HEK293 (cell line): ENCODE measurements at regions not wholly inside any gene's neighbourhood (a gene's known extent, or its start where the extent isn't known, plus 50 kb on each side); places are given as distances from the start of the nearest gene placed in this dataset.

Experiments used
- CTCF ChIA-PET: fragments of 350-600 bp; formaldehyde crosslinking; extraction: SDS; loops from one replicate; lab custom pipeline; 2021; ENCODE audit warnings: antibody characterized with exemption; lab: Yijun Ruan, JAX
- POLR2A ChIA-PET: fragments of 300-600 bp; formaldehyde crosslinking; extraction: SDS; loops from one replicate; lab custom pipeline; 2020; ENCODE audit warnings: antibody characterized with exemption, inconsistent platforms; lab: Yijun Ruan, JAX
- H3K27ac ChIP-seq: fragments of 200-500 bp; sonication (Bioruptor generic); 2 replicates; pipeline ENCODE4 v1.5.1; 2014; ENCODE audit warnings: low read depth, low read length, control low read depth, inconsistent platforms; ENCODE audit errors: extremely low read depth
- H3K36me3 ChIP-seq, 2 experiments: fragments of 200-500 bp in 1 of 2; sonication (Bioruptor generic) in 1 of 2; 1 replicate in 1 of 2; 2 replicates in 1 of 2; pipeline ENCODE4 v1.5.1; 2014 to 2017; ENCODE audit warnings: inconsistent platforms in 2 of 2, low read length in 2 of 2; ENCODE audit not compliant: control insufficient read depth in 2 of 2, insufficient read depth in 1 of 2
- H3K4me1 ChIP-seq: fragments of 200-500 bp; sonication (Bioruptor generic); 2 replicates; pipeline ENCODE4 v1.5.1; 2014; ENCODE audit warnings: mild to moderate bottlenecking, low read length, inconsistent platforms; ENCODE audit not compliant: control insufficient read depth, insufficient read depth
- H3K4me3 ChIP-seq: 2 replicates; pipeline ENCODE4 v1.5.1; 2011; ENCODE audit warnings: low read depth, mild to moderate bottlenecking, control low read depth, low read length, moderate library complexity
- H3K9me3 ChIP-seq: fragments of 200-500 bp; sonication (Bioruptor generic); 2 replicates; pipeline ENCODE4 v1.5.1; 2014; ENCODE audit warnings: low read depth, low read length, inconsistent platforms; ENCODE audit not compliant: control insufficient read depth, insufficient read depth
- GLI4 ChIP-seq: fragments of 450-650 bp; formaldehyde crosslinking; IDR thresholded peaks from 2 replicates; pipeline ENCODE4 v1.5.1; 2016; ENCODE audit warnings: missing biosample characterization, missing genetic modification characterization
- GLIS1 ChIP-seq: fragments of 450-650 bp; formaldehyde crosslinking; IDR thresholded peaks from 2 replicates; pipeline ENCODE4 v1.5.1; 2016; ENCODE audit warnings: missing biosample characterization, missing genetic modification characterization
- KLF16 ChIP-seq: fragments of 450-650 bp; formaldehyde crosslinking; IDR thresholded peaks from 2 replicates; pipeline ENCODE4 v1.5.1; 2017; ENCODE audit warnings: missing biosample characterization, missing genetic modification characterization
- KLF7 ChIP-seq: fragments of 450-650 bp; formaldehyde crosslinking; IDR thresholded peaks from 2 replicates; pipeline ENCODE4 v1.5.1; 2016; ENCODE audit warnings: missing biosample characterization, missing genetic modification characterization, borderline replicate concordance
- MEIS1 ChIP-seq: sonication (generic); formaldehyde crosslinking; IDR thresholded peaks from 2 replicates; pipeline ENCODE4 v1.8.1; 2022; ENCODE audit warnings: missing genetic modification reagents, mild to moderate bottlenecking, borderline replicate concordance
- PRDM4 ChIP-seq: fragments of 450-650 bp; formaldehyde crosslinking; IDR thresholded peaks from 2 replicates; pipeline ENCODE4 v1.5.1; 2017; ENCODE audit warnings: missing biosample characterization, missing genetic modification characterization
- SCRT2 ChIP-seq: fragments of 450-650 bp; formaldehyde crosslinking; IDR thresholded peaks from 2 replicates; pipeline ENCODE4 v1.5.1; 2016; ENCODE audit warnings: missing biosample characterization, missing genetic modification characterization
- ZFP3 ChIP-seq: fragments of 450-650 bp; formaldehyde crosslinking; IDR thresholded peaks from 2 replicates; pipeline ENCODE4 v1.5.1; 2016; ENCODE audit warnings: low read depth, missing biosample characterization, missing genetic modification characterization
- ZFP37 ChIP-seq: fragments of 450-650 bp; formaldehyde crosslinking; IDR thresholded peaks from 2 replicates; pipeline ENCODE4 v1.5.1; 2016; ENCODE audit warnings: missing biosample characterization, missing genetic modification characterization
- ZIC2 ChIP-seq: fragments of 450-650 bp; formaldehyde crosslinking; IDR thresholded peaks from 2 replicates; pipeline ENCODE4 v1.5.1; 2016; ENCODE audit warnings: missing biosample characterization, missing genetic modification characterization
- ZNF174 ChIP-seq: fragments of 450-650 bp; formaldehyde crosslinking; IDR thresholded peaks from 2 replicates; pipeline ENCODE4 v1.5.0; 2017; ENCODE audit warnings: missing biosample characterization, mild to moderate bottlenecking, missing genetic modification characterization
- ZNF266 ChIP-seq: fragments of 450-650 bp; formaldehyde crosslinking; IDR thresholded peaks from 2 replicates; pipeline ENCODE4 v1.5.1; 2016; ENCODE audit warnings: missing biosample characterization, missing genetic modification characterization, low read depth
- ZNF423 ChIP-seq: fragments of 450-650 bp; formaldehyde crosslinking; IDR thresholded peaks from 2 replicates; pipeline ENCODE4 v1.5.1; 2016; ENCODE audit warnings: missing biosample characterization, missing genetic modification characterization
- ZNF48 ChIP-seq: fragments of 450-650 bp; formaldehyde crosslinking; IDR thresholded peaks from 2 replicates; pipeline ENCODE4 v1.5.1; 2016; ENCODE audit warnings: missing biosample characterization, missing genetic modification characterization
- ZNF560 ChIP-seq: fragments of 450-650 bp; formaldehyde crosslinking; IDR thresholded peaks from 2 replicates; pipeline ENCODE4 v1.5.1; 2017; ENCODE audit warnings: missing biosample characterization, missing genetic modification characterization, borderline replicate concordance
- ZNF621 ChIP-seq: fragments of 450-650 bp; formaldehyde crosslinking; IDR thresholded peaks from 2 replicates; pipeline ENCODE4 v1.5.1; 2017; ENCODE audit warnings: missing biosample characterization, missing genetic modification characterization
- ZNF645 ChIP-seq: fragments of 450-650 bp; formaldehyde crosslinking; IDR thresholded peaks from 2 replicates; pipeline ENCODE4; 2016; ENCODE audit warnings: missing biosample characterization, missing genetic modification characterization
- ZNF664 ChIP-seq: fragments of 450-650 bp; formaldehyde crosslinking; IDR thresholded peaks from 2 replicates; pipeline ENCODE4 v1.5.1; 2016; ENCODE audit warnings: missing biosample characterization, missing genetic modification characterization
- ZNF692 ChIP-seq: fragments of 450-650 bp; formaldehyde crosslinking; IDR thresholded peaks from 2 replicates; pipeline ENCODE4 v1.5.1; 2016; ENCODE audit warnings: missing biosample characterization, missing genetic modification characterization
- ZNF791 ChIP-seq: fragments of 450-650 bp; formaldehyde crosslinking; IDR thresholded peaks from 2 replicates; pipeline ENCODE4 v1.5.1; 2016; ENCODE audit warnings: missing biosample characterization, missing genetic modification characterization
- ZSCAN18 ChIP-seq: fragments of 450-650 bp; formaldehyde crosslinking; IDR thresholded peaks from 2 replicates; pipeline ENCODE4 v1.5.1; 2016; ENCODE audit warnings: missing biosample characterization, missing genetic modification characterization
- ZSCAN30 ChIP-seq: fragments of 450-650 bp; IDR thresholded peaks from 2 replicates; pipeline ENCODE4 v1.5.1; 2018; ENCODE audit warnings: missing biosample characterization, mild to moderate bottlenecking, missing genetic modification characterization, moderate library complexity
- TF ChIP-seq, protein P1 (sequence below): fragments of 450-650 bp; formaldehyde crosslinking; IDR thresholded peaks from 2 replicates; pipeline ENCODE4 v1.5.0; 2017; ENCODE audit warnings: missing biosample characterization, missing genetic modification characterization, borderline replicate concordance

- TF ChIP-seq ZNF174 (tag by site-specific recombination) (no peak), ZSCAN18 (tag by site-specific recombination) (no peak)
Observed at GRCh38 chr9:101995231-101995630, 256.8 kb upstream of the GRIN3A start (continued).

GRCh38 chr9:101993771-101994170, 255.3 kb upstream of the GRIN3A start:
- ChIA-PET POLR2A (no interaction called here), CTCF (interaction anchor here (0.7 to 1.3 kb wide), 4 partner anchors 14 to 648 kb away, joined by 3 to 5 read pairs (median 4); no protein-coding TSS in a partner anchor)
- TF ChIP-seq ZNF266 (tag by site-specific recombination) (no peak), ZNF664 (tag by site-specific recombination) (no peak), ZSCAN30 (tag by site-specific recombination) (no peak), ZNF423 (no peak), ZNF645 (tag by site-specific recombination) (no peak), ZNF48 (tag by site-specific recombination) (no peak), ZIC2 (no peak)

GRCh38 chr9:101991926-101992325, 253.5 kb upstream of the GRIN3A start:
- H3K27ac ChIP-seq, result no peak overlapping the region
- no peaks in the 10 kb centered on the region for H3K4me1 ChIP-seq
- H3K36me3 ChIP-seq, result no peaks in the 10 kb centered on the region
- POLR2A ChIA-PET, result no interaction called here
- H3K4me3 ChIP-seq, result no peak overlapping the region
- TF ChIP-seq ZNF692 (tag by site-specific recombination) (no peak), ZNF423 (no peak), GLI4 (tag by site-specific recombination) (no peak), MEIS1 (no peak), ZFP37 (tag by site-specific recombination) (no peak), KLF16 (tag by site-specific recombination) (no peak), KLF7 (tag by site-specific recombination) (no peak), GLIS1 (tag by site-specific recombination) (no peak), SCRT2 (tag by site-specific recombination) (no peak), ZFP3 (tag by site-specific recombination) (no peak), ZNF791 (no peak), ZNF621 (tag by site-specific recombination) (no peak), ZNF560 (tag by site-specific recombination) (no peak), PRDM4 (no peak)
- TF ChIP-seq, protein P1, sequence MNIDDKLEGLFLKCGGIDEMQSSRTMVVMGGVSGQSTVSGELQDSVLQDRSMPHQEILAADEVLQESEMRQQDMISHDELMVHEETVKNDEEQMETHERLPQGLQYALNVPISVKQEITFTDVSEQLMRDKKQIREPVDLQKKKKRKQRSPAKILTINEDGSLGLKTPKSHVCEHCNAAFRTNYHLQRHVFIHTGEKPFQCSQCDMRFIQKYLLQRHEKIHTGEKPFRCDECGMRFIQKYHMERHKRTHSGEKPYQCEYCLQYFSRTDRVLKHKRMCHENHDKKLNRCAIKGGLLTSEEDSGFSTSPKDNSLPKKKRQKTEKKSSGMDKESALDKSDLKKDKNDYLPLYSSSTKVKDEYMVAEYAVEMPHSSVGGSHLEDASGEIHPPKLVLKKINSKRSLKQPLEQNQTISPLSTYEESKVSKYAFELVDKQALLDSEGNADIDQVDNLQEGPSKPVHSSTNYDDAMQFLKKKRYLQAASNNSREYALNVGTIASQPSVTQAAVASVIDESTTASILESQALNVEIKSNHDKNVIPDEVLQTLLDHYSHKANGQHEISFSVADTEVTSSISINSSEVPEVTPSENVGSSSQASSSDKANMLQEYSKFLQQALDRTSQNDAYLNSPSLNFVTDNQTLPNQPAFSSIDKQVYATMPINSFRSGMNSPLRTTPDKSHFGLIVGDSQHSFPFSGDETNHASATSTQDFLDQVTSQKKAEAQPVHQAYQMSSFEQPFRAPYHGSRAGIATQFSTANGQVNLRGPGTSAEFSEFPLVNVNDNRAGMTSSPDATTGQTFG (tag by site-specific recombination), result no peak
- TF ChIP-seq, all 188 proteins: peak for 0
- CTCF ChIA-PET, result no interaction called here
- no peaks in the 10 kb centered on the region for H3K9me3 ChIP-seq

More at GRCh38 chr9:101993771-101994170, 255.3 kb upstream of the GRIN3A start:
- no peaks in the 10 kb centered on the region for H3K36me3 ChIP-seq
- no peak overlapping the region for H3K27ac ChIP-seq
- no peaks in the 10 kb centered on the region for H3K9me3 ChIP-seq
- no peak overlapping the region for H3K4me3 ChIP-seq
- H3K4me1 ChIP-seq, result no peaks in the 10 kb centered on the region
